RCC 7860 (cell line): ENCODE measurements at regions not wholly inside any gene's neighbourhood (a gene's known extent, or its start where the extent isn't known, plus 50 kb on each side); places are given as distances from the start of the nearest gene placed in this dataset.
"Not testable (repeated sequence)": the region's sequence is repeated elsewhere in the genome, so short reads cannot be mapped to it uniquely, and the experiment has no call there.

Source experiments
- DNase-seq: peaks from one replicate; pipeline ENCODE4 v3.0.0-alpha.2; 2015; ENCODE audit warnings: low spot score
- FAIRE-seq: peaks from 2 replicates; lab custom pipeline; 2012; peaks lifted over from hg19 to GRCh38; lab: Jason Lieb, UNC

GRCh38 chr10:129192344-129193128 is 274.5 kb upstream of the MGMT start:
- DNase-seq (no peak), FAIRE-seq (no peak)

- FAIRE-seq: no peak
Observed at GRCh38 chr10:129193148-129193547, 273.9 kb upstream of the MGMT start.

GRCh38 chr10:129194181-129194870 is 272.7 kb upstream of the MGMT start:
- FAIRE-seq: no peak

More at GRCh38 chr10:129193148-129193547, 273.9 kb upstream of the MGMT start:
- peak; percentile 29 for DNase-seq

GRCh38 chr10:129199826-129200225 is 267.2 kb upstream of the MGMT start:
- no peak for FAIRE-seq
- no peak for DNase-seq

More at GRCh38 chr10:129194181-129194870, 272.7 kb upstream of the MGMT start:
- no peak for DNase-seq

- DNase-seq: no peak
- no peak for FAIRE-seq
Observed at GRCh38 chr10:129203819-129204218, 263.2 kb upstream of the MGMT start.

- DNase-seq (no peak), FAIRE-seq (no peak)
Observed at GRCh38 chr10:129207297-129207696, 259.7 kb upstream of the MGMT start.

GRCh38 chr10:129210876-129211275 is 256.2 kb upstream of the MGMT start:
- FAIRE-seq: no peak

GRCh38 chr10:129213256-129213655 is 253.8 kb upstream of the MGMT start:
- FAIRE-seq (no peak), DNase-seq (no peak)

More at GRCh38 chr10:129210876-129211275, 256.2 kb upstream of the MGMT start:
- no peak for DNase-seq

GRCh38 chr10:129213996-129214395 is 253.0 kb upstream of the MGMT start:
- not testable (repeated sequence) for DNase-seq, FAIRE-seq

GRCh38 chr10:129219364-129219763 is 247.7 kb upstream of the MGMT start:
- FAIRE-seq (no peak), DNase-seq (no peak)

GRCh38 chr10:129222436-129222835 is 244.6 kb upstream of the MGMT start:
- FAIRE-seq: no peak
- no peak for DNase-seq

GRCh38 chr10:129223363-129223762 is 243.7 kb upstream of the MGMT start:
- no peak for FAIRE-seq
- DNase-seq: no peak

- DNase-seq (no peak), FAIRE-seq (no peak)
Observed at GRCh38 chr10:129224065-129224464, 243.0 kb upstream of the MGMT start.

GRCh38 chr10:129231821-129232220 is 235.2 kb upstream of the MGMT start:
- DNase-seq (no peak), FAIRE-seq (no peak)

GRCh38 chr10:129233351-129234148 is 233.5 kb upstream of the MGMT start:
- FAIRE-seq (no peak), DNase-seq (no peak)

GRCh38 chr10:129236274-129236691 is 230.8 kb upstream of the MGMT start:
- FAIRE-seq: no peak

GRCh38 chr10:129241461-129241860 is 225.6 kb upstream of the MGMT start:
- DNase-seq (no peak), FAIRE-seq (no peak)

More at GRCh38 chr10:129236274-129236691, 230.8 kb upstream of the MGMT start:
- no peak for DNase-seq

GRCh38 chr10:129244298-129244697 is 222.7 kb upstream of the MGMT start:
- no peak for DNase-seq
- FAIRE-seq: no peak

GRCh38 chr10:129244757-129245156 is 222.3 kb upstream of the MGMT start:
- DNase-seq: no peak
- FAIRE-seq: no peak

GRCh38 chr10:129253161-129253864 is 213.7 kb upstream of the MGMT start:
- FAIRE-seq (peak; percentile 23), DNase-seq (no peak)

GRCh38 chr10:129253865-129254179 is 213.2 kb upstream of the MGMT start:
- DNase-seq: no peak
- FAIRE-seq: no peak
